ENCODE measurements at regions not wholly inside any gene's neighbourhood (a gene's known extent, or its start where the extent isn't known, plus 50 kb on each side); places are given as distances from the start of the nearest gene placed in this dataset.

DNA sequence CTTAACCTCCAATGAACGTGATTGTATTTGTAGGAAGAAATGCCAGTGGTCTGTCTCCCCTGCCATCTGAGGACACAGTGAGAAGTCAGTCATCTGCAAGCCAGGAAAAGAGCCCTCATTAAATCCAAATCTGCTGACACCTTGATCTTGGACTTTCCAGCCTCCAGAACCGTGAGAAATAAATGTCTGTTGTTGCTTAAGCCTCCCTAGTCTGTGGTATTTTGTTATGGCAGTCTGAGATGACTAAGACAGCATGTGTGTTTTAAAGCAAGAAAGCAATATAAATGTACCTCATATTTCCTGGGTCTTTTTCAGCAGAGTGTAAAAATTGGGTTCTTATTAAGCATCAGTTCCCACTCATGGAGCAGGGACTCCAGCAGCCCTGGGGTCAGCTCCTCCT lies 177.9 kb upstream of the NLRP1 start (continued):
- TF ChIP-seq, protein P1, sequence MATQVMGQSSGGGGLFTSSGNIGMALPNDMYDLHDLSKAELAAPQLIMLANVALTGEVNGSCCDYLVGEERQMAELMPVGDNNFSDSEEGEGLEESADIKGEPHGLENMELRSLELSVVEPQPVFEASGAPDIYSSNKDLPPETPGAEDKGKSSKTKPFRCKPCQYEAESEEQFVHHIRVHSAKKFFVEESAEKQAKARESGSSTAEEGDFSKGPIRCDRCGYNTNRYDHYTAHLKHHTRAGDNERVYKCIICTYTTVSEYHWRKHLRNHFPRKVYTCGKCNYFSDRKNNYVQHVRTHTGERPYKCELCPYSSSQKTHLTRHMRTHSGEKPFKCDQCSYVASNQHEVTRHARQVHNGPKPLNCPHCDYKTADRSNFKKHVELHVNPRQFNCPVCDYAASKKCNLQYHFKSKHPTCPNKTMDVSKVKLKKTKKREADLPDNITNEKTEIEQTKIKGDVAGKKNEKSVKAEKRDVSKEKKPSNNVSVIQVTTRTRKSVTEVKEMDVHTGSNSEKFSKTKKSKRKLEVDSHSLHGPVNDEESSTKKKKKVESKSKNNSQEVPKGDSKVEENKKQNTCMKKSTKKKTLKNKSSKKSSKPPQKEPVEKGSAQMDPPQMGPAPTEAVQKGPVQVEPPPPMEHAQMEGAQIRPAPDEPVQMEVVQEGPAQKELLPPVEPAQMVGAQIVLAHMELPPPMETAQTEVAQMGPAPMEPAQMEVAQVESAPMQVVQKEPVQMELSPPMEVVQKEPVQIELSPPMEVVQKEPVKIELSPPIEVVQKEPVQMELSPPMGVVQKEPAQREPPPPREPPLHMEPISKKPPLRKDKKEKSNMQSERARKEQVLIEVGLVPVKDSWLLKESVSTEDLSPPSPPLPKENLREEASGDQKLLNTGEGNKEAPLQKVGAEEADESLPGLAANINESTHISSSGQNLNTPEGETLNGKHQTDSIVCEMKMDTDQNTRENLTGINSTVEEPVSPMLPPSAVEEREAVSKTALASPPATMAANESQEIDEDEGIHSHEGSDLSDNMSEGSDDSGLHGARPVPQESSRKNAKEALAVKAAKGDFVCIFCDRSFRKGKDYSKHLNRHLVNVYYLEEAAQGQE (IDR thresholded peaks at IDR 0.05), result no peak
- TF ChIP-seq JUND (IDR thresholded peaks at IDR 0.05) (no peak), FOXA1 (IDR thresholded peaks at IDR 0.05) (no peak), HNF4G (IDR thresholded peaks at IDR 0.05) (no peak), GABPA (IDR thresholded peaks at IDR 0.05 in 1 of 2, conservative IDR thresholded peaks at IDR 0.05 in 1 of 2) (no peak), RAD21 (IDR thresholded peaks at IDR 0.05) (no peak), TAF1 (conservative IDR thresholded peaks at IDR 0.05) (no peak)

DNA sequence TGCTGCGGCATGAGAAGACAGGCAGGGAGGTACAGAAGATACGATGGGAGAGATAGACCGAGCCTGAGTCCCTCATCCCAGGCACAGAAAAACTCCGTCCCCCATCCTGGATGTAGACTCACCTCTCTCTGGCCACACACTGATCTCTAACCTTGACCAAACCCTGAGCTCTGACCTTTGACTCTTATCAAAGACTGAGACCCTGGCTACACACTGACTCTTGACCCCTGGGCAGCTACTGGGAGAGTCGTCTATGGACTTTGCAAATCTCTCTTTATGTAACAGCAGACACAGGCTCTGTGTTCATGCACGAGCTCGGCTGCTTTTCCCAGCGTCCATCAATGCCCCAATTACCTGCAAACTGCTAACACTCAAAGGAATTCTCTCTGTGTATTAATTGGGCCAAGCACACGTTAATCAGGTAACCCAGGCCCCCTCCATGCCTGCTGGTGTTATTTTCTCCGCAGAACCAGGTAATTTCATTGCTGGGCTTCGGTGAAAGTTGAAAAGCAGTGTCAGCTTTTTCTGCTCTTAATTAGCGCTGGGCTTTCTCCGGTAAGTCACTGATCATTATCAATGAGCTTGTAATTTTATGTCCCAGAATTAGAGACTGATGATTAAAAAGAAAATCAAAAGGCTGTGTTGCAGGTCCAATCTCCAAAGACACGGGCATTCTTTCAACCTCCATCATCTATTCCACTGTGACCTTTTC lies 179.4 kb upstream of the NLRP1 start:
- Histone ChIP-seq H3K9ac (ENCODE audit: low read depth in 1 of 2, low read length in 2 of 2) (no peak overlapping the region), H3K27ac (ENCODE audit: low read depth in 1 of 2, low read length in 2 of 2) (no peak overlapping the region), H3K9me3 (ENCODE audit: control insufficient read depth in 4 of 4, low read length in 3 of 4) (no peaks in the 10 kb centered on the region), H3K27me3 (ENCODE audit: control insufficient read depth in 4 of 4, insufficient read depth in 4 of 4, low read length in 3 of 4) (peaks cover 0 to 15% (median 0%) of the 10 kb centered on the region in 4 donors), H3K36me3 (ENCODE audit: control insufficient read depth in 4 of 4, insufficient read depth in 3 of 4, low read depth in 1 of 4, low read length in 3 of 4) (no peaks in the 10 kb centered on the region), H3K4me3 (ENCODE audit: low read depth in 1 of 3, low read length in 3 of 3) (no peak overlapping the region), H3K4me1 (ENCODE audit: control insufficient read depth in 4 of 4, insufficient read depth in 4 of 4, low read length in 3 of 4) (no peaks in the 10 kb centered on the region)
- 46% methylated on average over 14 of the region's 14 CpGs for WGBS
- peak; percentile 39 for DNase-seq (ENCODE audit: low spot score)
- no peak for TF ChIP-seq FOXA1 (IDR thresholded peaks at IDR 0.05)
- TF ChIP-seq NR2F2 (IDR thresholded peaks at IDR 0.05), result peak; percentile 63
- peak; percentile 25 to 51 for TF ChIP-seq RXRA (IDR thresholded peaks at IDR 0.05)
- no peak for TF ChIP-seq RAD21 (IDR thresholded peaks at IDR 0.05)
- TF ChIP-seq HNF4A (conservative IDR thresholded peaks at IDR 0.05), result peak; percentile 52 to 63
- no peak for TF ChIP-seq YY1 (IDR thresholded peaks at IDR 0.05)

DNA sequence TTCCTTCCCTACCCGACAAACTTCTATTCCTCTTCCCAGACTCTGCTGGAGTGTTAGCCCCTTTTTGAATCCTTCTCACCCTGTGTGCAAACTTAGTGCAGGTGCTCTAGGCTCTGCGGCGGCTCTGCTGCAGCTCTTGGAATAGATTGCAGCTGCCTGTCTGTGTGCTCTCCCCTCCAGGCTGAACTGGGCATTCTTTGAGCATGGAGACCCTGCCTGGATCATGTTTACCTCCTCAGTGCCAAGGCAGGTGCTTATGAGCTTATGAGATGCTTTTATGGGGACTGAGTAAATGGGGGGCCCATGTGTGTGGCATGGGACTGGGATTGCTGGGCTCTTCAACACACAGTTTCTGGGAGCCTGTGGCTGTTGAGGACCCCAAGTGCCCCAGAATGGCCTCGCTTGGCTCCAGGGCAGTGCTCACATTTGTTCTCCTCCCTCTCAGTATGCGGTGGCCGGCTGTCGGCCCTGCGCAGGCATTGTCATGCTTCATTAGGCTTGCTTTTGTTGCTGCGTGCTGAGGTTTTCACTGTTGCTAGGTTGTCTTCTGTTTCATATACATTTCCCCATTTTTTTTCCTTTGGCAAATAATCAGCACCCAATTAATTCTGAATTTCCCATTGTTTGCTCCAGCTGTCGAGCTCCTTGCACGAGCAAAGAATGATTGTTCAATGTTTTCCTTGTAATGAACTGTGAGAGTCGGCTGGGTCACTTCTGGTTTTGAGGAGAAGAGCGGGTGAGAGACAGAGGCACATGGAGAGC lies 185.5 kb upstream of the NLRP1 start:
- Histone ChIP-seq H3K4me3 (ENCODE audit: low read depth in 1 of 3, low read length in 3 of 3) (no peak overlapping the region), H3K27me3 (ENCODE audit: control insufficient read depth in 4 of 4, insufficient read depth in 4 of 4, low read length in 3 of 4) (peaks cover 0 to 12% (median 2%) of the 10 kb centered on the region in 4 donors), H3K36me3 (ENCODE audit: control insufficient read depth in 4 of 4, insufficient read depth in 3 of 4, low read depth in 1 of 4, low read length in 3 of 4) (no peaks in the 10 kb centered on the region), H3K4me1 (ENCODE audit: control insufficient read depth in 4 of 4, insufficient read depth in 4 of 4, low read length in 3 of 4) (no peaks in the 10 kb centered on the region), H3K9ac (ENCODE audit: low read depth in 1 of 2, low read length in 2 of 2) (no peak overlapping the region), H3K9me3 (ENCODE audit: control insufficient read depth in 4 of 4, low read length in 3 of 4) (no peaks in the 10 kb centered on the region), H3K27ac (ENCODE audit: low read depth in 1 of 2, low read length in 2 of 2) (no peak overlapping the region)
- WGBS, result 77% methylated on average over 13 of the region's 13 CpGs
- no peak for DNase-seq (ENCODE audit: low spot score)
- TF ChIP-seq, protein P1 (IDR thresholded peaks at IDR 0.05), result no peak
- TF ChIP-seq GABPA (IDR thresholded peaks at IDR 0.05 in 1 of 2, conservative IDR thresholded peaks at IDR 0.05 in 1 of 2) (no peak), HNF4A (conservative IDR thresholded peaks at IDR 0.05) (no peak), RAD21 (IDR thresholded peaks at IDR 0.05) (no peak), RXRA (IDR thresholded peaks at IDR 0.05) (no peak), TAF1 (conservative IDR thresholded peaks at IDR 0.05) (no peak), NR2F2 (IDR thresholded peaks at IDR 0.05) (no peak), FOXA2 (IDR thresholded peaks at IDR 0.05) (no peak), HNF4G (IDR thresholded peaks at IDR 0.05) (no peak), SP1 (IDR thresholded peaks at IDR 0.05) (no peak), EGR1 (IDR thresholded peaks at IDR 0.05; ENCODE audit: low read depth in 2 of 2) (no peak)
- TF ChIP-seq, protein P2, sequence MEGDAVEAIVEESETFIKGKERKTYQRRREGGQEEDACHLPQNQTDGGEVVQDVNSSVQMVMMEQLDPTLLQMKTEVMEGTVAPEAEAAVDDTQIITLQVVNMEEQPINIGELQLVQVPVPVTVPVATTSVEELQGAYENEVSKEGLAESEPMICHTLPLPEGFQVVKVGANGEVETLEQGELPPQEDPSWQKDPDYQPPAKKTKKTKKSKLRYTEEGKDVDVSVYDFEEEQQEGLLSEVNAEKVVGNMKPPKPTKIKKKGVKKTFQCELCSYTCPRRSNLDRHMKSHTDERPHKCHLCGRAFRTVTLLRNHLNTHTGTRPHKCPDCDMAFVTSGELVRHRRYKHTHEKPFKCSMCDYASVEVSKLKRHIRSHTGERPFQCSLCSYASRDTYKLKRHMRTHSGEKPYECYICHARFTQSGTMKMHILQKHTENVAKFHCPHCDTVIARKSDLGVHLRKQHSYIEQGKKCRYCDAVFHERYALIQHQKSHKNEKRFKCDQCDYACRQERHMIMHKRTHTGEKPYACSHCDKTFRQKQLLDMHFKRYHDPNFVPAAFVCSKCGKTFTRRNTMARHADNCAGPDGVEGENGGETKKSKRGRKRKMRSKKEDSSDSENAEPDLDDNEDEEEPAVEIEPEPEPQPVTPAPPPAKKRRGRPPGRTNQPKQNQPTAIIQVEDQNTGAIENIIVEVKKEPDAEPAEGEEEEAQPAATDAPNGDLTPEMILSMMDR (IDR thresholded peaks at IDR 0.05; ENCODE audit: low read depth, low read length, missing input control), result no peak
- TF ChIP-seq, protein P3, sequence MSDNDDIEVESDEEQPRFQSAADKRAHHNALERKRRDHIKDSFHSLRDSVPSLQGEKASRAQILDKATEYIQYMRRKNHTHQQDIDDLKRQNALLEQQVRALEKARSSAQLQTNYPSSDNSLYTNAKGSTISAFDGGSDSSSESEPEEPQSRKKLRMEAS (IDR thresholded peaks at IDR 0.05), result no peak
- TF ChIP-seq, protein P4, sequence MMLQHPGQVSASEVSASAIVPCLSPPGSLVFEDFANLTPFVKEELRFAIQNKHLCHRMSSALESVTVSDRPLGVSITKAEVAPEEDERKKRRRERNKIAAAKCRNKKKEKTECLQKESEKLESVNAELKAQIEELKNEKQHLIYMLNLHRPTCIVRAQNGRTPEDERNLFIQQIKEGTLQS (IDR thresholded peaks at IDR 0.05), result no peak
